GM21786 (cell line): ENCODE measurements at regions not wholly inside any gene's neighbourhood (a gene's known extent, or its start where the extent isn't known, plus 50 kb on each side); places are given as distances from the start of the nearest gene placed in this dataset.

ENCODE experiments used
- ATAC-seq: cut with Tn5 transposase; IDR thresholded peaks from one replicate; pipeline ENCODE4 v1.9.1; 2021; ENCODE audit not compliant: unreplicated experiment

GRCh38 chr13:106306748-106307277 is 228.6 kb downstream of the EFNB2 start:
- ATAC-seq, result no peak

- ATAC-seq, result no peak
Observed at GRCh38 chr13:106302843-106303242, 232.6 kb downstream of the EFNB2 start.

GRCh38 chr13:106302011-106302410 is 233.5 kb downstream of the EFNB2 start:
- no peak for ATAC-seq

- no peak for ATAC-seq
Observed at GRCh38 chr13:106299621-106300020, 235.8 kb downstream of the EFNB2 start.

GRCh38 chr13:106297283-106297682 is 238.2 kb downstream of the EFNB2 start:
- ATAC-seq, result no peak

GRCh38 chr13:106296723-106297122 is 238.7 kb downstream of the EFNB2 start:
- ATAC-seq, result no peak

DNA sequence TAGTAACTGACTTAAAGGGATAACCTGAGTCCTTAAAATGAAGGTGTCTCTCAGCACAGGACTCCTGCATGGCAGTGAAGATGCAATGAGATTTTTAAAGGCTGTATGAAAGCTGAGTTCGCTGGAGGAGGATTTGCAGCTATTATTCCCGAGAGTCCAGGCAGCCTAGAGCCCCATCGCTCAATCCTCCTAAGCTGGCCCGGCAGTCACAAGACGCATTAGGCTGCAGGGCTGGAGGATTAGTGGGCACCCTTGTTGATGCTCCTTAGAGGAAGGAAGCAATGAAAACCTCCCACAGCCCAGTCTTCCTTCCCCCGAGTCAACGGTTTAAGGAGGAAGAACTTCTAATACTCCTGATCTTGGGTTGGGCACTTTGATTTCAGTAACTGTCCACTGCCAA is 239.5 kb downstream of the EFNB2 start:
- ATAC-seq, result no peak

- ATAC-seq, result no peak
Observed at GRCh38 chr13:106291006-106291405, 244.5 kb downstream of the EFNB2 start.

DNA sequence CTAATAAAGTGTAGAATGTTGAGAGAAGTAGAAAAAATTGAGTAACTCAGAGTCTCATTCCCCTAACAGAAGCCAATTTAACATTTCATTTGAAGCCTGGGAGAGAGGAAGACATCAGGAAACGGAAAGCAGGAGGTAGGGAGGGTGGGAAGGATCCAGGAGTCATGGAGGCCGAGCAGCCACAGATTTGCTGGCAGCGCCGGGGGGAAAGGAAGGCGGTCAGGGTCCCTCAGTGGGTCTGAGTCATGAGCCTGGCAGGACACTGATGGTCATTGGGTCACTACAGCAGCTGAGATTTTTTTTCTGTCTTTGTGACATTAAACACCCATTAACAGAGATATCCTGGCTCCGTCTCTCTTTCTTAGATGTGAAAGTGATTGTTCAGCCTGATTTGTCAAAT is 248.1 kb downstream of the EFNB2 start:
- no peak for ATAC-seq

DNA sequence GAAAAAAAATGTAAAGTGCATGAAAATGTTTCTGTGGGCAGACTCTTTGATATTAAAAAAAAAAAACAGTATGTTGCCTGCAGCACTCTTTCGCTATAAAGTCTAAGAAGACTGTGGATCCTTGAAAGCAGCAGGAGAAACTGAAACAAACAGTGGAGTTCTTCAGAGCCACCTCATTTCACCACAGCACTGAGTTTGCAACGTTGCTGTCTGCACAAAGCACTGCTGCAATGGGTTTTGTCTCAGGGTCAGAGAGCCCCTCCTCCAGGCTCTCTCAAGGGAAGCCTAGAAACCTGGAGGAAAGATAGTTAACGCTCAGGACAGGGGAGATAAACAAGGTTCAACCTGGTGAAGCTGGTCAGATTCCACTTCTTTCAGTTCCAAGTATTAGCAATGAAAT is 248.7 kb downstream of the EFNB2 start:
- ATAC-seq, result no peak

- no peak for ATAC-seq
Observed at GRCh38 chr13:106284358-106284757, 251.1 kb downstream of the EFNB2 start.

- ATAC-seq, result no peak
Observed at GRCh38 chr13:106281426-106281825, 254.0 kb downstream of the EFNB2 start.

GRCh38 chr13:106277484-106278154 is 257.8 kb downstream of the EFNB2 start:
- no peak for ATAC-seq

GRCh38 chr13:106276876-106277275 is 258.6 kb downstream of the EFNB2 start:
- no peak for ATAC-seq

GRCh38 chr13:106275446-106276032 is 259.9 kb downstream of the EFNB2 start:
- ATAC-seq, result no peak

DNA sequence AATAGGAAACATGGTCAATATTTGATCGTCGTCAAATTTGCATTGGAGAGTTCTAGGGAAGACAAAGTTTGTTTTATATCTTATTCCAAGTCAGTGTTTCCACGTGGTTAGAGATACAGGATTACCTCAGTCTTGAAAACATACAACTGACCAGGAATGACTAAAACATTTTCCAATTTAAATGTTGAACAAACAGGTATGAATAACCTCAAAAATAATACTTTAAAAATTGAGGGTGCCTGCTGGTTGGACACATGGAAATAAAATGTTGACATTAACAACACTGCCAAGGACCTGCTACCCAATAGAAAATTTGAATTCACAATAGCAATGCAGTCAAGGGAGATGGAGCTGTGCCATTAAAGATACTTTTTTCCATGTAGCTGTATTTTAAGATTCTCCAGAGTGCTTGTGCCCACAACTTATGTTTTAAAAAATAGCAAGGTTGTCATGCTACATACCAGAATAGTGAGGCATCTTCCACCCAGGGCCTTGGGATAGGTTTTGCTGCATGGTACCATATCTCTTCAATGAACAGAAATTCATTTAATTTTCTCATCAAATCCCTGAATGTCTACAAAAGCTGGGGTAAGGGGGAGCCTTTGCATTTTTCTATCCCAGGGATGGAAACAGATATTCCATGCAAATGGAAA is 260.8 kb downstream of the EFNB2 start:
- ATAC-seq, result no peak

DNA sequence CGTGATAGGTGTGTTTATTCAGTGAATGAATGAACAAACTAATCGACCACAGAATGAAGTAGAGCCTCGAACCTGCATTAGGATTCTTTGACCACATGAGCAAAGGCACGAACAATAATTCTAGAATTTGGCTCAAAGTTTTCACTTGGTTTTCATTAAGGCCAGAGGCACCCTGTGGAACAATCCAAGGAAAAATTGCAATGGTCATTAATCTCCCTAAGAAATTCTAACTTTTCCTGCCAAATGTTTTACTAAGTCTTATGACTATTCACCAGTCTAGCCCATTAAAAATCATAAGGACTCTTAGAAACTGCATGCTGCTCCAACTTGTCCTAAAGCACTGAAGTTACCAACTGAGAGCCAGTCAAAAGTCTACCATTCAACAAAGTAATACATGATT is 271.7 kb downstream of the EFNB2 start:
- no peak for ATAC-seq

GRCh38 chr13:106262886-106263285 is 272.6 kb downstream of the EFNB2 start:
- ATAC-seq, result no peak

- no peak for ATAC-seq
Observed at GRCh38 chr13:106261450-106261849, 274.0 kb downstream of the EFNB2 start.

- ATAC-seq, result no peak
Observed at GRCh38 chr13:106260352-106260751, 275.1 kb downstream of the EFNB2 start.

GRCh38 chr13:106259928-106260327 is 275.5 kb downstream of the EFNB2 start:
- no peak for ATAC-seq

- ATAC-seq, result no peak
Observed at GRCh38 chr13:106246666-106247188, 288.7 kb downstream of the EFNB2 start.
